ENCODE measurements at regions not wholly inside any gene's neighbourhood (a gene's known extent, or its start where the extent isn't known, plus 50 kb on each side); places are given as distances from the start of the nearest gene placed in this dataset.

DNA sequence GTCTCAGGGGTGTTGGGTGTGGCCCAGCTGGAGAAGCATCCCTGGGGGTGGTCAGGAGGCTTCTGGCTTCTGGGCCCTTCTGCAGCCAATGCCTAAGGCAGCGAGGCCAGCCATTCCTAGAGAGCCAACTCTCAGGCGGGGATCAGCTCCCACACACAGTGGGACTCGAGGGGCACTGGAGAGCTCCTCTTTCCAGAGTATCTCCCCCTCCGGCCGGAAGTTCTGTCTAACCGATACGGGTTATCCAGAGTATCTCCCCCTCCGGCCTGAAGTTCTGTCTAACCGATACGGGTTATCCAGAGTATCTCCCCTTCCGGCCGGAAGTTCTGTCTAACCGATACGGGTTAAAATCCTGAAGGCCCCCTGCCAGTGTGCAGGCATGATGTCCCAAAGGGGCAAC is 71.2 kb upstream of the B3GAT1 start (continued):
- TF ChIP-seq E4F1 (CRISPR knock-in tag; IDR thresholded peaks at IDR 0.05; ENCODE audit: borderline replicate concordance) (no peak), ATF1 (CRISPR knock-in tag; IDR thresholded peaks at IDR 0.05) (no peak), ATF1 (tag; IDR thresholded peaks at IDR 0.05) (no peak), TEAD4 (IDR thresholded peaks at IDR 0.05; ENCODE audit: low read length) (peak; percentile 38; the same call in 1 of the 2 replicates), TEAD4 (CRISPR knock-in tag; IDR thresholded peaks at IDR 0.05; ENCODE audit: borderline replicate concordance) (no peak), ZBTB5 (IDR thresholded peaks at IDR 0.05) (no peak), ZNF583 (CRISPR knock-in tag; IDR thresholded peaks at IDR 0.05) (no peak), FOXK2 (conservative IDR thresholded peaks at IDR 0.05 in 1 of 2, IDR thresholded peaks at IDR 0.05 in 1 of 2; ENCODE audit: low read depth in 2 of 2) (no peak), FOSL1 (tag; conservative IDR thresholded peaks at IDR 0.05) (no peak), EP300 (IDR thresholded peaks at IDR 0.05; ENCODE audit: low read length) (peak; percentile 73), XRCC4 (IDR thresholded peaks at IDR 0.05; ENCODE audit: extremely low read depth, insufficient read depth, insufficient read length) (no peak), ZBTB9 (CRISPR knock-in tag; IDR thresholded peaks at IDR 0.05) (0 out of 2 replicates have a peak, but pooled peaks have one; percentile 22), GABPA (tag; conservative IDR thresholded peaks at IDR 0.05; ENCODE audit: low read depth) (peak; percentile 67), KLF16 (IDR thresholded peaks at IDR 0.05) (peak; percentile 48; the same call in 1 of the 2 replicates), ZSCAN29 (IDR thresholded peaks at IDR 0.05) (no peak), KLF6 (CRISPR knock-in tag; IDR thresholded peaks at IDR 0.05; ENCODE audit: borderline replicate concordance) (peak; percentile 60), ZKSCAN8 (CRISPR knock-in tag; IDR thresholded peaks at IDR 0.05) (no peak; the same call in 1 of the 2 replicates), FOXP4 (CRISPR knock-in tag; IDR thresholded peaks at IDR 0.05; ENCODE audit: borderline replicate concordance) (no peak), ZNF239 (CRISPR knock-in tag; IDR thresholded peaks at IDR 0.05) (no peak)
- TF ChIP-seq, protein P1, sequence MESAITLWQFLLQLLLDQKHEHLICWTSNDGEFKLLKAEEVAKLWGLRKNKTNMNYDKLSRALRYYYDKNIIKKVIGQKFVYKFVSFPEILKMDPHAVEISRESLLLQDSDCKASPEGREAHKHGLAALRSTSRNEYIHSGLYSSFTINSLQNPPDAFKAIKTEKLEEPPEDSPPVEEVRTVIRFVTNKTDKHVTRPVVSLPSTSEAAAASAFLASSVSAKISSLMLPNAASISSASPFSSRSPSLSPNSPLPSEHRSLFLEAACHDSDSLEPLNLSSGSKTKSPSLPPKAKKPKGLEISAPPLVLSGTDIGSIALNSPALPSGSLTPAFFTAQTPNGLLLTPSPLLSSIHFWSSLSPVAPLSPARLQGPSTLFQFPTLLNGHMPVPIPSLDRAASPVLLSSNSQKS (CRISPR knock-in tag; IDR thresholded peaks at IDR 0.05) = no peak
